Adrenal gland (tissue), 5 donors: ENCODE measurements at regions not wholly inside any gene's neighbourhood (a gene's known extent, or its start where the extent isn't known, plus 50 kb on each side); places are given as distances from the start of the nearest gene placed in this dataset.

Source experiments
- CTCF ChIP-seq, 6 experiments: fragments of 450-650 bp in 4 of 6; fragments of 200-600 bp in 2 of 6; sonication (generic) in 1 of 6; IDR thresholded peaks; 1 replicate in 5 of 6; 2 replicates in 1 of 6; pipeline versions ENCODE4 v1.5.1 to v1.8.0; 2016 to 2021; ENCODE audit warnings: antibody characterized with exemption in 6 of 6, mild to moderate bottlenecking in 2 of 6, moderate library complexity in 1 of 6
- POLR2A ChIP-seq, 2 donors: fragments of 450-650 bp; IDR thresholded peaks; one replicate each; pipeline ENCODE4 v1.6.1; 2017; ENCODE audit warnings: antibody characterized with exemption in 2 of 2, mild to moderate bottlenecking in 2 of 2, moderate library complexity in 1 of 2
- donor health status: DM: no; HTN: no; CAD: no.

DNA sequence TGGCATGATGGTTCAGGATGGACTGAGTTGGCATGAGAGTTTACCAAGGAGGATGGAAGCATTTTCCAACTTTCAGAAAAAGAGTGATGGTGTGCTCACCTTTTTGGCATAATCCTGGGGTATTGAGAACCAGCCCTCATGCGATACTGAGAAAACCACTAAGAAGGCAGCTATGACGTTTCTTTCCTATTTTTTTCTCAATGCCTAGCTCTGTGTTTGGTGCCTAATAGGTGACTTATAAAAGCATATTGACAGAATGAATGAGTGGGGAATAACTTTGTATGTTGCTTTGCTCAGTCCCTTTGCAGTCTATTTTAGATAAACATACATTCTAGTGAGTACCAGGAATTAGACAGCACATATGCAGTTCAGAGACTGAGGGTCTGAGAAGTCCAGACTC is 816.3 kb downstream of the DHX35 start:
- TF ChIP-seq CTCF (IDR thresholded peaks at IDR 0.05): no peak
- TF ChIP-seq POLR2A (IDR thresholded peaks at IDR 0.05): no peak
